HCT116 (cell line): ENCODE measurements at regions not wholly inside any gene's neighbourhood (a gene's known extent, or its start where the extent isn't known, plus 50 kb on each side); places are given as distances from the start of the nearest gene placed in this dataset.

Source experiments
- ATAC-seq: fragments of 200-7000 bp; cut with Tn5 transposase; 2 replicates; pipeline ENCODE4 v1.9.1; 2020; ENCODE audit warnings: mild to moderate bottlenecking, moderate library complexity
- BruUV-seq: library from RNA; stranded (reverse); fragments of 400-500 nt; replicated peaks from 2 replicates; lab custom pipeline; 2021; lab: Mats Ljungman, UMichigan
- CTCF ChIA-PET: fragments of 300-600 bp; sonication (Branson Sonifier 250); formaldehyde crosslinking; loops from one replicate; lab custom pipeline; 2021; ENCODE audit warnings: antibody characterized with exemption; lab: Charles Lee
- POLR2A ChIA-PET: fragments of 300-600, 350-600 bp; sonication (Branson Sonifier 250); formaldehyde crosslinking; loops from one replicate; lab custom pipeline; 2021; ENCODE audit warnings: antibody characterized with exemption; lab: Charles Lee
- RAD21 ChIA-PET, 2 experiments: fragments of 300-600 bp; sonication (Branson Sonifier 250); formaldehyde crosslinking; loops; one replicate each; lab custom pipeline; 2023; ENCODE audit warnings: low total read pairs in 2 of 2; ENCODE audit not compliant: uncharacterized antibody in 2 of 2, unreplicated experiment in 2 of 2, low non-redundant PET in 1 of 2; lab: Charles Lee
- DNase-seq: peaks from one replicate; pipeline ENCODE4 v3.0.0-alpha.2; 2010; ENCODE audit warnings: low read depth, low spot score
- H2AFZ ChIP-seq: fragments of 200-600 bp; shearing (Covaris generic), sonication (generic); 2 replicates; pipeline ENCODE4 v1.6.1; 2017; ENCODE audit warnings: low read depth, mixed run types, mixed read lengths, antibody characterized with exemption, low read length; ENCODE audit not compliant: poor library complexity, severe bottlenecking
- H3K27ac ChIP-seq: 2 replicates; pipeline ENCODE4 v1.5.1; 2012; ENCODE audit warnings: low read depth, low read length
- H3K27me3 ChIP-seq: fragments of 200-600 bp; sonication (generic); 2 replicates; pipeline ENCODE4 v1.6.1; 2016; ENCODE audit warnings: mixed run types, low read length, mixed read lengths; ENCODE audit not compliant: insufficient read depth
- H3K36me3 ChIP-seq, 2 experiments: fragments of 200-500 bp in 1 of 2; fragments of 200-600 bp in 1 of 2; sonication (Bioruptor generic) in 1 of 2; sonication (generic) in 1 of 2; 2 replicates each; pipeline versions ENCODE4 v1.5.1 to v1.6.1; 2014 to 2016; ENCODE audit warnings: low read length in 2 of 2, inconsistent platforms in 1 of 2, mixed read lengths in 1 of 2, mixed run types in 1 of 2; ENCODE audit not compliant: insufficient read depth in 2 of 2, control insufficient read depth in 1 of 2
- H3K4me1 ChIP-seq, 2 experiments: fragments of 200-600 bp in 1 of 2; sonication (generic) in 1 of 2; 2 replicates each; pipeline versions ENCODE4 v1.5.1 to v1.6.1; 2012 to 2017; ENCODE audit warnings: low read length in 2 of 2, inconsistent platforms in 1 of 2, mild to moderate bottlenecking in 1 of 2, mixed read lengths in 1 of 2, mixed run types in 1 of 2, moderate library complexity in 1 of 2; ENCODE audit not compliant: insufficient read depth in 2 of 2, control insufficient read depth in 1 of 2
- H3K4me2 ChIP-seq: fragments of 200-600 bp; sonication (generic); 2 replicates; pipeline ENCODE4 v1.6.1; 2017; ENCODE audit warnings: mixed run types, low read length, mixed read lengths
- H3K4me3 ChIP-seq, 2 experiments: fragments of 200-600 bp in 1 of 2; sonication (generic) in 1 of 2; replicated peaks in 1 of 2; 2 replicates each; pipeline ENCODE4 v1.5.1; 2011 to 2016; ENCODE audit warnings: low read length in 2 of 2, control low read depth in 1 of 2, low read depth in 1 of 2, mild to moderate bottlenecking in 1 of 2, mixed read lengths in 1 of 2, mixed run types in 1 of 2
- H3K79me2 ChIP-seq: fragments of 200-600 bp; sonication (generic); 2 replicates; pipeline ENCODE4 v1.6.1; 2017; ENCODE audit warnings: mild to moderate bottlenecking, mixed run types, low read length, moderate library complexity, mixed read lengths; ENCODE audit not compliant: insufficient read depth
- H3K9ac ChIP-seq: fragments of 200-600 bp; sonication (generic); 2 replicates; pipeline ENCODE4 v1.6.1; 2016; ENCODE audit warnings: low read length, mixed read lengths
- H3K9me2 ChIP-seq: fragments of 200-600 bp; sonication (generic), shearing (Covaris generic); 2 replicates; pipeline ENCODE4 v1.6.1; 2017; ENCODE audit warnings: mixed run types, mild to moderate bottlenecking, moderate library complexity; ENCODE audit not compliant: insufficient read depth
- H3K9me3 ChIP-seq, 2 experiments: fragments of 200-500 bp in 1 of 2; fragments of 200-600 bp in 1 of 2; sonication (Bioruptor generic) in 1 of 2; sonication (generic) in 1 of 2; 2 replicates each; pipeline ENCODE4 v1.6.1; 2014 to 2017; ENCODE audit warnings: low read length in 2 of 2, mixed read lengths in 2 of 2, inconsistent platforms in 1 of 2, low read depth in 1 of 2, mild to moderate bottlenecking in 1 of 2, mixed run types in 1 of 2, moderate library complexity in 1 of 2; ENCODE audit not compliant: control insufficient read depth in 1 of 2, insufficient read depth in 1 of 2
- H4K20me1 ChIP-seq: fragments of 200-600 bp; sonication (generic), shearing (Covaris generic); 2 replicates; pipeline ENCODE4 v1.6.1; 2017; ENCODE audit warnings: mixed run types, mild to moderate bottlenecking, moderate library complexity; ENCODE audit not compliant: insufficient read depth
- CEBPB ChIP-seq: IDR thresholded peaks from 2 replicates; pipeline ENCODE4 v1.6.1; 2012; ENCODE audit warnings: low read depth
- CTCF ChIP-seq, 3 experiments: fragments of 200-600 bp in 1 of 3; sonication (generic) in 1 of 3; IDR thresholded peaks in 2 of 3; conservative IDR thresholded peaks in 1 of 3; 2 replicates each; pipeline ENCODE4 v1.5.1; 2012 to 2017; ENCODE audit warnings: low read depth in 2 of 3, low read length in 2 of 3, antibody characterized with exemption in 1 of 3, borderline replicate concordance in 1 of 3, control low read depth in 1 of 3, mild to moderate bottlenecking in 1 of 3, mixed read lengths in 1 of 3, mixed run types in 1 of 3, moderate library complexity in 1 of 3; ENCODE audit not compliant: insufficient read depth in 1 of 3
- EGR1 ChIP-seq: IDR thresholded peaks from 2 replicates; pipeline ENCODE4 v1.6.1; 2012; ENCODE audit warnings: low read depth
- ELF1 ChIP-seq: IDR thresholded peaks from 2 replicates; pipeline ENCODE4 v1.6.1; 2012; ENCODE audit warnings: low read depth, borderline replicate concordance
- EZH2 ChIP-seq: fragments of 200-600 bp; sonication (generic); IDR thresholded peaks from 2 replicates; pipeline ENCODE4 v1.6.1; 2017; ENCODE audit warnings: antibody characterized with exemption, mixed run types
- EZH2phosphoT487 ChIP-seq: fragments of 200-600 bp; IDR thresholded peaks from 2 replicates; pipeline ENCODE4 v1.6.1; 2018; ENCODE audit warnings: antibody characterized with exemption, borderline replicate concordance
- FOSL1 ChIP-seq: IDR thresholded peaks from 2 replicates; pipeline ENCODE4 v1.6.1; 2012; ENCODE audit warnings: low read depth
- JUND ChIP-seq: IDR thresholded peaks from 2 replicates; pipeline ENCODE4 v1.6.1; 2012
- POLR2A ChIP-seq: IDR thresholded peaks from 2 replicates; pipeline ENCODE4 v1.7.0; 2011; ENCODE audit warnings: borderline replicate concordance; ENCODE audit not compliant: insufficient read depth, insufficient read length; ENCODE audit errors: extremely low read depth
- POLR2AphosphoS5 ChIP-seq: IDR thresholded peaks from 2 replicates; pipeline ENCODE4 v1.6.1; 2011; ENCODE audit warnings: mild to moderate bottlenecking, low read depth, low read length, moderate library complexity
- SP1 ChIP-seq: IDR thresholded peaks from 2 replicates; pipeline ENCODE4 v1.6.1; 2012; ENCODE audit warnings: low read depth
- SRF ChIP-seq: IDR thresholded peaks from 2 replicates; pipeline ENCODE4 v1.6.1; 2012; ENCODE audit warnings: low read depth
- YY1 ChIP-seq: IDR thresholded peaks from 2 replicates; pipeline ENCODE4 v1.6.1; 2011; ENCODE audit warnings: low read length, low read depth, moderate library complexity, mild to moderate bottlenecking; ENCODE audit not compliant: insufficient replicate concordance; ENCODE audit errors: extremely low read depth
- ZBTB33 ChIP-seq: IDR thresholded peaks from 2 replicates; pipeline ENCODE4 v1.6.1; 2011; ENCODE audit warnings: mild to moderate bottlenecking, low read length, moderate library complexity; ENCODE audit not compliant: insufficient replicate concordance; ENCODE audit errors: extremely low read depth
- ZNF274 ChIP-seq: fragments of 200-500 bp; sonication (Bioruptor generic); IDR thresholded peaks from 2 replicates; pipeline ENCODE4 v1.6.1; 2014; ENCODE audit warnings: mild to moderate bottlenecking, low read depth, low read length, inconsistent platforms
- intact Hi-C: fragments of 100-400 bp; cut with micrococcal nuclease; formaldehyde crosslinking; loops from 2 replicates; pipeline ENCODE4 v1.10.0; 2022
- TF ChIP-seq, protein P1 (sequence below): IDR thresholded peaks from 2 replicates; pipeline ENCODE4 v1.6.1; 2012

GRCh38 chr12:40618636-40619035 lies 73.6 kb upstream of the CNTN1 start:
- Histone ChIP-seq H3K9me2 (no peaks in the 10 kb centered on the region), H4K20me1 (no peaks in the 10 kb centered on the region), H3K4me1 (no peaks in the 10 kb centered on the region), H3K27me3 (no peaks in the 10 kb centered on the region), H3K79me2 (no peaks in the 10 kb centered on the region), H3K9me3 (no peaks in the 10 kb centered on the region), H3K4me3 (no peak overlapping the region), H3K4me2 (no peak overlapping the region), H2AFZ (no peak overlapping the region), H3K9ac (no peak overlapping the region), H3K36me3 (no peaks in the 10 kb centered on the region), H3K27ac (no peak overlapping the region)
- no TSS peak for BruUV-seq
- intact Hi-C loops = no loop called here
- TF ChIP-seq EZH2 (no peak), ZBTB33 (no peak), EGR1 (no peak), POLR2AphosphoS5 (no peak), POLR2A (no peak), YY1 (no peak), CEBPB (no peak), FOSL1 (no peak)
- ChIA-PET RAD21 (no interaction called here), POLR2A (no interaction called here), CTCF (no interaction called here)
- DNase-seq (no peak), ATAC-seq (no peak)

DNA sequence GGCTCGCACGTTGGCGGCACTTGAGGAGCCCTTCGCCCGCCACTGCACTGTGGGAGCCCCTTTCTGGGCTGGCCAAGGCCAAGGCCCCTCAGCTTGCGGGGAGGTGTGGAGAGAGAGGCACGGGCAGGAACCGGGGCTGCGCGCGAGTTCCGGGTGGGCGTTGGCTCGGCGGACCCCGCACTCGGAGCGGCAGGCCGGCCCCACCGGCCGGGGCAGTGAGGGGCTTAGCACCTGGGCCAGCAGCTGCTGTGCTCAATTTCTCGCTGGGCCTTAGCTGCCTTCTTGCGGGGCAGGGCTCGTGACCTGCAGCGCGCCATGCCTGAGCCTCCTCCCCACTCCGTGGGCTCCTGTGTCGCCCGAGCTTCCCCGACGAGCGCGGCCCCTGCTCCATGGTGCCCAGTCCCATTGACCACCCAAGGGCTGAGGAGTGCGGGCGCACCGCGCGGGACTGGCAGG lies 71.6 kb upstream of the CNTN1 start:
- no TSS peak for BruUV-seq
- H3K9ac ChIP-seq = no peak overlapping the region
- CTCF ChIA-PET = interaction anchor here (1.3 to 2.4 kb wide), 2 partner anchors 296 to 301 kb away, joined by 4 to 10 read pairs; no protein-coding TSS in a partner anchor
- RAD21 ChIA-PET = no interaction called here
- H3K9me3 ChIP-seq = no peaks in the 10 kb centered on the region
- H3K4me1 ChIP-seq = no peaks in the 10 kb centered on the region
- no peaks in the 10 kb centered on the region for H3K36me3 ChIP-seq
- H3K4me3 ChIP-seq = no peak overlapping the region
- H2AFZ ChIP-seq = no peak overlapping the region
- intact Hi-C loops = loop anchor here (5.0 kb wide), 1 partner anchor 283 kb away; no protein-coding TSS in a partner anchor
- POLR2A ChIA-PET = no interaction called here
- H4K20me1 ChIP-seq = no peaks in the 10 kb centered on the region
- no peak overlapping the region for H3K27ac ChIP-seq
- H3K27me3 ChIP-seq = no peaks in the 10 kb centered on the region
- no peak for ATAC-seq
- H3K9me2 ChIP-seq = no peaks in the 10 kb centered on the region
- no peaks in the 10 kb centered on the region for H3K79me2 ChIP-seq
- H3K4me2 ChIP-seq = no peak overlapping the region
- no peak for DNase-seq
- TF ChIP-seq EZH2 (no peak), JUND (no peak), ELF1 (no peak), ZNF274 (no peak), EZH2phosphoT487 (no peak), SP1 (no peak), CTCF (IDR thresholded peaks at IDR 0.05 in 2 of 3, conservative IDR thresholded peaks at IDR 0.05 in 1 of 3; ENCODE audit: borderline replicate concordance in 1 of 3, insufficient read depth in 1 of 3, low read depth in 2 of 3, low read length in 2 of 3) (no peak), SRF (no peak)
- TF ChIP-seq, protein P1, sequence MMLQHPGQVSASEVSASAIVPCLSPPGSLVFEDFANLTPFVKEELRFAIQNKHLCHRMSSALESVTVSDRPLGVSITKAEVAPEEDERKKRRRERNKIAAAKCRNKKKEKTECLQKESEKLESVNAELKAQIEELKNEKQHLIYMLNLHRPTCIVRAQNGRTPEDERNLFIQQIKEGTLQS = no peak
